Kidney glomerular epithelial cell (primary cell): ENCODE measurements at regions not wholly inside any gene's neighbourhood (a gene's known extent, or its start where the extent isn't known, plus 50 kb on each side); places are given as distances from the start of the nearest gene placed in this dataset.
A peak's percentile ranks its signal among the peaks of the same experiment; 100 is the strongest.

ENCODE experiments used
- DNase-seq: peaks from one replicate; lab custom pipeline; 2025; lab: John Stamatoyannopoulos, UW

DNA sequence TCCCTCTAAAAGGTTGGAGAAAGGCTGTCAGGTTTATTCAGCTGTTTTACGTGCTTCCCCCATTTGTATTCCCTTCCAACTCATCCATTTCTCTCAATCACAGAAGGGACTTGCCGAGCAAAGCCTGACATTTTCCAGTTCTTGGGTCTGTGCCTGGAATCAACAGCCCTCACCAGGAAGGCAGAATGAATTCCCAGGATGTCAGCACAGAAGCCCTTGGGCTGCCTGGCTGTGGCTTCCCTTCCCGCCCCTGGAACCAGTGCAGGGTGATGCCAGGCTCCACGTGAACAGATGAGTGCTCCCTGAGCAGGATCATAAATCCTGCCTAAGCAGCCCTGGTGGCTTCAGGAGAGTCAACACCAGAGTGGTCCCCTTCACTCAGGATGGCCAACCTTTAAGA, 86.1 kb upstream of the CD83 start:
- DNase-seq = no peak

DNA sequence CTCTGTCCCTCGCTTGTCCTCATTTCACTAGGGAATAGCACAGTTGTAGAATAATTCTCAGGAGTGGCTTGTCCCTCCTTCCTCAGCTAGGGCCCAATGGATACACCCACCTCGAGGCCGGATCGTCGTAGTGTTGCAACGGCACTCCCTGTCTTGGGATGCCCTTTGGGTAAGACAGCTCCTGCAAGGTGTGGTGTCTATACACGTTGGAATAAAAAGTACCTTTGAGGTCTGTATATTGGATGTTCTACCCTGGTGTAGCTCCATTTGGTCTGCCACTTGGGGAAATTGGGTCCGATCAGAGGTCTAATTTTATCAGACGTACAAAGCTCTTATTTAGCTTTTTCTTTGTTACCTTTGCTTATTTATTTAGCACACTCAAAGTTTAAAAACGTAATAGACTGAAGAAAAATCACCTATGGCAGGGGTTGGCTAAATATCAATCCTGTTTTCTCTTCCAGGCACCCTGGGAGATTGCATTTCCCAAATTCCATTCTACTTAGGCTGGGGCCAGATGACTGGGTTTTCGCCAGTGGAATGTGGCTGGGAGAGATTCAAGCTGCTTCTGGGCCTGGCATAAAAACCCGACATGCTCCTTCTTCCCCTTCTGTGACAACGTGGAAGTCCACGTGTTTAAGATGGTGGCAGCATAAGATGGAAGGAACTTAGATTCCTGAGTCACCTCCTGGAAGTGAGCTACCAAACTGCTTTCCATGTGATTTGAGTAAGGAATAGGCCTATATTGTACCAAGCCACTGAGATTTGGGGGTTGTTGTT, 82.3 kb upstream of the CD83 start:
- DNase-seq = peak; percentile 92

DNA sequence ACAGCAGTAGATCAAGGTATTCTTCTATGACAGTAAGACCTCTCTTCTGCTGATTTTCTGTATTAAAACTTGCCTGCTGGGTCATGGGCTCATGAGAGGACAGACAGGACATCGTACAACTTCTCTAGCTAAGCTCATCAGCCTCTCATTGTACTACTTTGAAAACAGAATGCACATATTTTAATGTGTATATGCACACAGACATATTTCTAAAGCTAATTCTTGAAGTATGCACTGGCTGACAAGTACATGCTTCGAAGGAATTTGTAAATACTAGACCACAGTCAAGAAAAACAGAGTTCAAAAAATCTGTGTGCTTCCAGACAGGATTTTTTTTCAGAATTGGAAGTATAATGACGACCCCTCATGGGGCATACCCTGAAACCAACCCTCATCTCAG, 81.7 kb upstream of the CD83 start:
- DNase-seq = no peak

DNA sequence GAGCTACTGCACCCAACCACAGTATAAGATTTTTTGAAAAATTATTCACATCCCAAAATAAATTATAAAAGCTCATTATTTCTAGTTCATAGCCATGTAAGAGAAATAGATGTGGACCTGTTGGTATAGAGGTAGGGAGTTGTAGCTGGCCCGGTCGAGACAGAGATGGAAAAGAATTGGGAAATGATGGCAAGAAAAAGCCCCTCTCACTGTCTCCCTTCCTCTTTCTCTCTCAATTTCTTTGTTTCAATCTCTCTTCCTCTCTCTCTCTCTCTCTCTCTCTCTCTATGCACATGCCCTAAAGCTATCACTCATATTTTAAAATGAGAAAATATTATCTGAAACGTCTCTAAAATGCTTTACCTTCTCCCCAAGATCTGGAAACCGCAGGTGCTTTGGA, 80.7 kb upstream of the CD83 start:
- DNase-seq = no peak

DNA sequence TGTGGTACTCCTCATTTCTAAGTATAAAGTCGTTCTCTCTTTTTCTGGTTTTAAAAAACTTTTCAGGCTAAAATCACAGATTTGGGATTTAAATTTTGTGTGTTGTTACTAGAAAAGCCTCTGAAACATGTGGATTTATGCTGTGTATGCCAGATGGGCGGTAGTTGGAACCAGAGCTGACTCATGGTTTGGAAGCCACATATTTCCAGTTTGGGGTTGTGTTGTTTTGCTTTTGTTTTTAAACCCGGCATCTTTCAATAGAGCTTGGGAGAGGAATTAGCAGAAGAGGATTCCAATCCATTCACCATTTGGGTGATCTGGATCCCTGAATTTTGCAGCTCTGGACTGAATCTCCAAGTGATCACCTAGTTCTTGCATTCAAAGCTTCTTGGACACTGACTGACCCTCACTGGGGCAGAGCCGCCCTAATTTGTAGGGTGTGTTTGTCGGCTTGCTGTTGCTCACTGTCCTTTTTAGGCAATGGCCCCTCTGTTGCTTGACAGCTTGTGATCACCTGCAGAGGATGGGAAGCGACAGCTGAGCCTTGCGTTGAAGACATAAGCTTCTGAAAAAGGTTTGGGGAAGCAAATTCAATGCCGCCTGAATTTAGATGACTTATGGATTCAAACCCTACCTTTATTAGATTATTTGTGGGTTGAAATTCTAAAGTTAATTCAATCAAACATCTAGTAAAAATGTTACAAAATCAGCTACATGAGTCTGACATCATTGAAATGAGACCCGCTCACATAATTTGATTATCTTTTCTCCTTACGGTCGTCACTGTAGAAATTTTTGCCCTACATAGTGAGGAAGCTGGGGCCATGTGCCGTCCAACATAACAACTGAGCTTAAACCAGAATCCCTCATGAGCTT, 79.9 kb upstream of the CD83 start:
- DNase-seq = no peak

DNA sequence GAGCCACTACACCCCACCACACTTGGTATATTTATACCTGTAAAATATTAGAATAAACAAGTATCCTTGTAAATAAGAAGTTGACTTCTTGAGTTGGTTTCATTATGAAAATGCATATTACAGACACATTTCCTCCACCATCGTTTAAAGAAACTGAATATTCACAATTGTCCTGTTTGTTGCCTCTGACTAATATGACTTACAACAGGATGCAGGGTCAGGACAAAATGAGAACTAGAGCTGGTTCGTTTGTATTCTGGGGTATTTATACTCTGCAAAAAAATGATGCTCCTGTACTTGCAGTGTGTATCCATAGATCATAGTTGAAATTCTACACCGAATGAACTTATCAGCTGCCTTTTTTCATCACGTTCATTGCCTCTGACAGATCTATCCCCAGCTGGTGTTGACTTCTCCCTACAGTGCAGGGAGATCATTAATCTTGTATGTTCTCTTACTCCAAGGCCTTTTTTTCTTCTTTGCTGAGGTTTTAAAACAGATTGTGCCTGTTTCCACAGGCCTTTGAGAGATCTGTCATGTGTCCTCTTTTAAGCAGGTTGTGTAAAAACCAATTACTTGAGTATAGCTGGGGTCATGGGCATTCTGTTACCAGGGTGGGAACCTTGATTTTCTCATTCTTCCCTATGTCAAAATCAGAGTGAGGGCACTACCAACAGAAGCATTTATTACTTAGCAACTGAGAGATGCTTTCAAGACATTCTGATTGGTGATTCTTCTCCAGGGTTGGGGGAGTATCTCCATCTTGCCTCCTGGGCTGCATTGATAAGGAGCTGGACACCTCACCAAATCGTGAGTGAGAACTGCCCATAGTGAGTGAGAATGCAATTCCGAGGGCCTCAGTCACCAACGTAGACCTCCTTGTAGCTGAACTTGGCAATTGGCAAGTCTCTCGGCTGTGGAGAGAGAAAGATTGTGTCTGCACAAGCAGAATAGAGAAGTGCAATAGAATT, 78.8 kb upstream of the CD83 start:
- no peak for DNase-seq

DNA sequence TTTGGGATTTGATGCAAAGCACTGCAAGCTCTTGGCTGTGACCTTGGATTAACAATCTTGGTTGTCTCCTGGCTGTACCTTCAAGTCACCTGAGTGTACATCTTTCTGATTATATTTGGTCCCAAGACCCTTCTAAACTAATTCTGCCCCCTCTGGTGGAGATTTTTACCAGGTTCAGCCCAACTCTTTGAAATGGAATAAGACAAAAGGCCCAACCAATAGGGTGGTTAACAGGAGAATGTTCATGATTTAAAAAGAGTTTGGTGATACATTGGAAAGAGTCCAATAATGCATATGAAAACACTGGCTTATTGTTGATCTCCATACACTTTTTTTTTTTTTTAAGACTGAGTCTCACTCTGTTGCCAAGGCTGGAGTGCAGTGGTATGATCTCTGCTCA, 77.5 kb upstream of the CD83 start:
- no peak for DNase-seq

DNA sequence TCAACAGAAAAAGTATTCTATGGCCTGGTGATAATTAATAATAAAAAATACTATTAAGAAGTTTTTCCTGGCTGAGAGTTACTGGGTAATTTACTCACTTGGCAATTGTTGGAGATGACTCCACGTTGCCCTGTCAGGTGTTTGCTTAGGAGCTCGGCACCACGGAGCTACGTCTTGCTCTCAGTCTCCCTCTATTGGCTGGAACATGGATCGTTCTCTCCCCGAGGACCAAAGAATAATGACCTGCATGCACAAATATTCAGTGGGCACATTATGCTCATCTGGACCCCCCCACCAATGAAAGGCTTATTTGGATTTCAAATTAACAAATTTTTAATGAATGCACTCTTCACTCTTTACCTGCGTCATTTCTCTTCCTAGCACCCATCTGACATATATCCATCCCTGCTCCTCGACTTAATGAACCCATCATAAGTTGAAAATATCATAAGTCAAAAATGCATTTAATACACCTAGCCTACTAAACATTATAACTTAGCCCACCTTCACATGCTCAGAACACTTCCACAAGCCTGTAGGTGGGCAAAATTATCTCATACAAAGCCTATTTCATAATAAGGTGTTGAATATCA, 71.0 kb upstream of the CD83 start:
- peak; percentile 77 for DNase-seq

DNA sequence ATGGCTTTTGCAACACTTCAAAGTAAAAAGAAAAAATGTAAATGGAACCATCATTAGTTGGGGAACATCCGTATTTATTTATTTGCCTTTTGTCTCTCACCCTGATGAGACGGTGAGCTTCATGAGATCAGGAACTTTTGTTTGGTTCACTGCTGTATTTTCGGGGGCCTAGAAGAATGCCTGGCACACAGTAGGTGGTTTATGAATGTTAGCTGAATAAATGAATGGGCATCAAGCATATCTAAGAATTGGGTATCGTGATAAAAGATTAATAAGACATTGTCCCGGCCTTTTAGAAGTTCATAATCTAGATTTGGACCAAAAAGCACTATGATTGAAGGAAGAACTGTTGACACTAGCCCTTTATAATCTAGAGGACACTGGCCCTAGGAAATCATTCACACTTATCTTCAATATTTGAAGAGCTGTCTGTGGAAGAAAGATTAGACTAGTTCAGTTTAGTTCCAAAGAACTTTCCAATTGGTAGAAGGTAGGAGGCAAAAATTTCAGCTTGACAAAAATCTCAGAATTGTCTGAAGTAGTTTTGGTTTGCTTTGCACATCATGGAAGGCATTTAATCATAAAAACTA, 70.3 kb upstream of the CD83 start:
- DNase-seq = no peak

DNA sequence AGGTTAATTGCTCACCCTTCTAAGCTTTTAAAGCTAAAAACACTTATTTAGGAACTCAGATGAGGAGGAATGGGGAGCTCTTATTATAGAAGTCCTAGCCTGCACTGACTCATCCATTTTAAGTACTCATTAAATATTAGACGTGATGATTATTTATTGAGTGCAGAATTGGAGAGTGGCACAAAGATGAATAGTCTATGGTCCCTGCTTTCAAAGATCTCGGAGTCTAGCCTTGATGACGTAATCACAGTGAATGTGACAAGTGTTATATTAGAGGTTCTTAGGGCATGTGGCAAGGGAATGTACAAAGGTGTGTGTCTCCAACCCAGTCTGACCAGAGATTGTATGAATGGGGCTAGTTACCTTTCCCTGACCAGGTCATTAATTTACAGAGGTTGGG, 68.7 kb upstream of the CD83 start:
- no peak for DNase-seq

DNA sequence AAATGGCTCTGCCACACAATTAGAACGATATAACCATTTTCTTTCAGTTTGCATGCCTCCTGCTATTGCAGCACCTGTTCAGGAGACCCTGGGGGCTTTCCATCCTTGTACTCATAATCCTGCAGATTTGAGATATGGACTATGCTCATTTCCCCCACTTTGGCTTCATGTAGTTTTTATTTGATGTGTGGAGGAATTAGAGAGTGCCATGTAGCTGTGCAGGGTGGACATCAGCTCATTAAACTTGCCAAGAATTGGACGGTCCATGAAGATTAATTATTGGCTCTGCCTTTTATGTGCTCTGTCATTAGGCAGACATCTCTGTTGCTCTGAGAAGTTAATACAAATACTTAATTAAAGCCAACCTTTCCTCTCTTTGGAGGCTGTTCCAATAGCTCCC, 66.2 kb upstream of the CD83 start:
- DNase-seq = no peak

DNA sequence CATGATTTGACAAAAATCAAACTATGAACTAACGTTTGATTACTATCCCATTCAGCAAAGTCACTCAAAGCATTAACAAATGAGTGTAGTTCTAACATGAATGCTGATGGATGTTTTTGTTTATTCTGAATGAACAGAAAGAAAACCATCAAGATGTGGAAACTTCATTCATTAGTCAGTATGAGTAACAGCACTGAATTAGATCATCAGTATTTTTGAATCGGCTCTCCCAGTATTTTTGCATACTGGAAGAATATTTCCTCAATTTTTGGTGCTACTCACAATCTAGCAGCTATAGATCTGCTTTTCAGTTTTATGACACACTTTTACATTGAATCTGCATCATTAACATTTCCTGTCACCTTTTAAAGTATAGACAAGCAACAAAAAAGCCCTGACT, 63.8 kb upstream of the CD83 start:
- no peak for DNase-seq

DNA sequence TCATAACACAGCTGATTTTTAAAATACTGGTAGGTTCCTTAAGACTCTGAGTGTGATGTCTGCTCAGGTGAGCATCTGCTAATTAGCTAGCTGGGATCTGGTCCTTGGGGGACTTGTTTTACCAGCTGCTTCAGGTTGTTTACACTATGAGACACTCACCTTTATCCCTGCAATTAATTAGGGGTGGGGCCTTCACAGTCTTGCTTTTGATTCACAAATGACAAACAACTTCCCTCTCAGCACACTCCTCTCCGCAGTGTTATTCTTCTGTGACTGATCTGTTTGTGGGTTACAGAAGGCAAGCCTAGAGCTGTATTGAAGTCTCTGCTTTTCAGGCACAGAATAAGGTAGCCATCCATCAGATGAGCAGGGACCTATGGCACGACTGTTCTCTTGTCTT, 62.0 kb upstream of the CD83 start:
- no peak for DNase-seq

DNA sequence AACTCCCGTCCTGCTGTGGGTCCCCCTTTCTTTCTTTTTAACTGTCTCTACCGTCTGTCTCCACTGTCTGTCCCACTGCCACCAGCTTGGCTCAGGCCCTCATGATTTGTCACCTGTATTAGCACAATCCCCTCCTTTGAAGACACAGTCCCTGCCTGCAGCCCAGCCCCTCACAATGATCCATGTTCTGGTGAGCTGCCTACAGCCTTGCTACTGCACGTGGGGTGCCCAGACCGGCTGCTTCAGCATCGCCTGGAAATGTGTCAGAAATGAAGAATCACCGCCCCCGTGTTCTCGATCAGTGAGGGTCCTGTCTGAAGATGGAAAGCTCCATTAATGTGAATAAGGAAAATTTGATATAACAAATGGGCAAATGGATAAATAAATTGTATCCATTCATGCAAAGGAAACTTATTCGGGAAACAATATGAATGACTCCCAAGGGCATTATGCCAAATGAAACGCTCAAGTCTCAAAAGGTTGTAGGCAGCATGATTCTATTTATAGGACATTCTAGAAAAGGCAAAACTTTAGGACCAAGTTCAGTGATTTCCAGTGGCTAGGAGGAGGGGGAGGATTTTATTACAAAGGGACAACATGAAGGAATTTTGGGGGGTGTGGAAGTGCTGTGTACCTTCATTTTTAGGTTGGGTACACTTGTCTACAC, 59.4 kb upstream of the CD83 start:
- no peak for DNase-seq

DNA sequence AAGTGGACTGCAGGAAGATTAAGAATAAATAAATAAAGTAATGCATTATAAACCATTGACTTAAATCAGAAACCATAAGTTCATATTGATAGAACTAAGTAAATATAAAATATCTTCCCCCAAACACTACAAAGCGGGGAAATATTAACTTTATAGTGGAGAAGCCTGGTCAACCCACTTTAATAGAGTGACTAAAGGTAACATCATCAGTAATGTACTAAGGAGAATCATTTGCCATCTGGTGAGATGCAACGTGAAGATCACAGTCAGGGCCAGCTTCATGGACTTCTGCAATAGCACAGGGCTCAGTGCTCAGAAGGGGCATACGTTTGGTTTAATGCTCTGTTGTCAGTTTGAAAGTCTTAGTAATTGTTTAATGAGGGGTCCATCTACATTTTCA, 58.8 kb upstream of the CD83 start:
- no peak for DNase-seq

DNA sequence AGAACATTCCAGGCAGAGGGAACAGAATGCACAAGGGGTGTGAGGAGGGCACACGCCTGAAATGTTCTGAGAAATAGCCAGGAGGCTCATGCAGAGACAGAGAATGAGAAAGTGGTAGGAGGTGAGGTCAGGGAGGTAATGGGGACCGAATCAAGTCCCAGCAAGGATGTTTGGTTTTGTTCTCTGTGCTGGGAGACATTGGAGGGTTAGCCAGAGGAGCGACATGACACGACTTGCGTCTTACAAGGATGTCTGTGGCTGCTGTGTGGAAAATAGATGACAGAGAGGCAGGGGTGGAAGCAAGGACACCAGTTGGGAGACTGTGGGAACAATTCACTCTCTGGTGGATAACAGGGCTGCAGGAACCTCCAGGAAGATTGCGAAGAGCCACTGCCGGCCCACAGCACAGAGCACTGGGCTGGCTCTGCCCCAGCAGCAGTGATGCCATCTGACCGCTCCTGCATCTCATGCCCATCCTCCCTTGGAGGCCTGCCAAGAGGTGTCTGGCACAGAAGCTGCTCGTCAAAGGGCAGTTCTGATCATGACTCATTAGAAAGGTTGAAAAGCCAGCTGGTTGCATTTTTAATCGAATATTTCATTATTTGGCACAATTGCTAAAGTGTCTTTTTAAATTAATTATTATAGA, 57.7 kb upstream of the CD83 start:
- DNase-seq = peak; percentile 58

DNA sequence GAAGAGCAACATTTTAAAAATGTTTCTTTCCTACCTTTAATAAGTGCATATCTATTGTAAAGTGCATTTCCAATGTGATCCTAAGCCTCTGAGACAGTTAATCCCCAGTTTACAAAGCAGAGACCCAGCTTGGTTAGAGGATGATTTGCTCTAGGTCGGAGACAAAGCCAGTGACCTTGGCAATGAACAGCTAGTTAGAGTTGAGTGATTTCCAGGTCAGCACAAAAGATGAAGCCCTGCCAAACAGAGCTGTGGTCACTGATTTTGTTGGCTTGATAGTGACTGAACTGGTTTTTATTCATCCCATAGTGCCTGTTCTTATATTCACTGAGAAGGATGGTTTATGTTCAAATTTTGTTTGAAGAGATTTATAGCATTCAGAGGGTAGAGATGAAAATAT, 56.6 kb upstream of the CD83 start:
- no peak for DNase-seq

DNA sequence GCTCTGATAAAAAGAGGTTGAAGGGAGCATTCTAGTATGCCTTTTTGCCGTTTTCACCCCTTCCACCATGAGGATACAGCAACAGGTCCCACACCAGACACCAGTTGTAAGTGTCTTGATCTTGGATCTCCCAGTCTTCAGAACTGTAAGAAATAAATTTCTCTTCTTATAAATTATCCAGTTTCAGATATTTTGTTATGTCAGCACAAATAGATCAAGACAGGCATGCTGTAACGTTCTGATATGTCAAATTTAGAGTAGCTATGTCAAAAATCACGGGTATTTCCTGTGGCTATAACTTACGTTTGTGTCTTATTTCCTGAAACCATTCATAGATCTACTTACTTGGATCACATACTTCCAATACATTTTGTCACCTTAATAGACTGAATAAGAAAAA, 55.9 kb upstream of the CD83 start:
- DNase-seq = no peak

DNA sequence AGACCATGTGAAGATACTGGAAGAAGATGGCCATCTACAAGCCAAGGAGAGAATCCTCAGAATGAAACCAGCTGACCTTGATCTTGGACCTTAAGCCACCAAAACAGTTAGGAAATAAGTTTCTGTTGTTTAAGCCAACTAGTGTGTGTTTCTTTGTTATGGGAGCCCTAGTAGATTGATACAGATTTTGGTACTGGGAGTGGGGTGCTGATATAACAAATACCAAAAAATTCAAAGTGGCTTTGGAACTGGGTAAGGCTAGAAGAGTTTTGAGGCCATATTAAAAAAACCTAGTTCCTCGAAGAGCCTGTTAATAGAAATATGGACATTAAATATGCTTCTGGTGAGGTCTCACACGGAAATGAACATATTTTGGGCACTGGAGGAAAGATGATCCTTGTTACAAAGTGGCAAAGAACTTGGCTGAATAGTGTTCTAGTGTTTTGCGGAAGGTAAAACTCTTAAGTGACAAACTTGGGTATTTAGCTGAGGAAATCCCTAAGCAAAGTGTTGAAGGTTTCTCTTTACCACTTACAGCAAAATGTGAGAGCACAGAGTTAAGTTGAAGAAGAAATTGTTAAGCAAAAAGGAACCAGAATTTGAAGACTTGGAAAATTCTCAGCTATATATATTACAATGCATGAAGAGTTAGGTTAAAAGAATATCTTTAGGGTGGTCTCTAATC, 55.1 kb upstream of the CD83 start:
- no peak for DNase-seq

DNA sequence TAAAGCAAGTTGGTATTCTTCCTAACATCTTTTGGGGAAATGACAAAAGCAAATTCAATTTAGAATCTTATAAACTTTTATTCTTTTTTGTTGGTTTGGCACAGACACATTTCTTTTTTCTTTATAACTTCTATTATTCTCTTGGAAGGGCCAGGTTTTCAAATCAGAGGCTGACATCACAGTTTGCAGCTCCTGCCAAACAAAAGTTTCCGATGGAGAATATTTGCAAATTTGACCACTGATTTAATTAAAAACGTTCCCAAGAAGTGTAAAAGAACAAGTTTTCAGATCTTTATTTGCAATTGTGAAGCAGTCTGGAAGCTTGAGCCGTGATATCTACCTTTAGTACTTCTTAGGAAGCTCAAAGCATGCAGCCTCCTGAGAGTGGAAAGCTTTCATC, 53.8 kb upstream of the CD83 start:
- DNase-seq = no peak
